Activated T-cell treated with anti-CD3 and anti-CD28 coated beads for 4 hours (primary cell): ENCODE measurements at regions not wholly inside any gene's neighbourhood (a gene's known extent, or its start where the extent isn't known, plus 50 kb on each side); places are given as distances from the start of the nearest gene placed in this dataset.
"Not testable (repeated sequence)": the region's sequence is repeated elsewhere in the genome, so short reads cannot be mapped to it uniquely, and the experiment has no call there.

ENCODE experiments used
- DNase-seq: peaks from one replicate; pipeline ENCODE4 v3.0.0-alpha.2; 2020

GRCh38 chr2:34892766-34893165 lies 1293.7 kb upstream of the FAM98A start:
- DNase-seq = no peak

DNA sequence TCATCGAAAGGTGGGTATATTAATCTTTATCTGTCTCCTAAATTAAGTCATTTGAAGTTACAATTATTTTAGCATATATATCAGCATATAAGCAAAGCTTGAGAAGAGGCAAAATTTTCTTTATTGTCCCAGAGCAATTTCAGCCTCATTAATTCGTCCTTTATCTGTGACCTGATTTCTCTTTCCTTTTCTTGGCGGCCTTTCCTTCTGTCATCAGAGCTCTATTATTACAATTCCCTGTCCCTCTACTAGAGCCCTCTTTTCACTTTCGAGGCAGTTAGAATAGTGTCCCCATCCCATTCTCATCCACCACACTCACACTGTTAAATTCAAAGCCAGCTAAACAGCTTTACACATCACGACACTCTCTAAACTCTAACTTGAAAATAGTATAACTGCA lies 1293.2 kb upstream of the FAM98A start:
- DNase-seq = no peak

GRCh38 chr2:34875091-34875745 lies 1276.1 kb upstream of the FAM98A start:
- DNase-seq = no peak

- no peak for DNase-seq
These were observed 1254.5 kb upstream of the FAM98A start for GRCh38 chr2:34853646-34854045.

- no peak for DNase-seq
These were observed 1252.7 kb upstream of the FAM98A start for GRCh38 chr2:34851804-34852203.

- DNase-seq = no peak
These were observed 1250.7 kb upstream of the FAM98A start for GRCh38 chr2:34849827-34850226.

DNA sequence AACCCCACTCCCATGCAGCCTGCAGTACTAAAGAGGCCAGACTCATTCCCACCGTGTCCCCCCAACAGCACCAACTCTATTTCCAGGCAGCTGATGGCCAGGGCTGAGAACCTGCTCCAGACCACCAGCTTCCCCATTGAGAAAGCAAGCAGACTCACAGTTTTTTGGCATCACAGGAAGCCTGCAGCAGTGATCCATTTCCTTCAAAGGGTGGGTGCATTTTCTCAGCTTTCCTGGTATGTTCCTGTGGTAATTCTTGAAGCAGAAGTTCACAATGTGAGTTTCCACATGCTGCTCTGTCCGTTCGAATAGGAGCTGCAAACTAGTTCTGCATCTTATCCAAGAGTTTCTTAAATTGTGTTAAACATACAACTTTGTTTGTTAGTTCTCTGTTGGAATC lies 1249.6 kb upstream of the FAM98A start:
- DNase-seq = no peak

GRCh38 chr2:34848132-34848531 lies 1249.0 kb upstream of the FAM98A start:
- no peak for DNase-seq

GRCh38 chr2:34844629-34845028 lies 1245.5 kb upstream of the FAM98A start:
- DNase-seq = no peak

DNA sequence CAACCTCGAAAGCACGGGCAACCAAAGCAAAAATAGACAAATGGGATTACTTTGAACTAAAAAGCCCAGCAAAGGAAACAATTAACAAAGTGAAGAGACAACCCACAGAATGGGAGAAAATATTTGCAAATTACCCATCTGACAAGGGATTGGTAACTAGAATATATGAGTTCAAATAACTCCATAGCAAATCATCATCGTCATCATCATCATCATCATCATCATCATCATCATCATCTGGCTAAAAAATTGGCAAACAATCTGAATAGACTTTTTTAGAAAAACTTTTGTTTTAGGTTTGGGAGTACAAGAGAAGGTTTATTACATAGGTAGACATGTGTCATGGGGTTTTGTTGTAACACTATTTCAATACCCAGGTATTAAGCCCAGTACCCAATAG lies 1239.3 kb upstream of the FAM98A start:
- DNase-seq = no peak

DNA sequence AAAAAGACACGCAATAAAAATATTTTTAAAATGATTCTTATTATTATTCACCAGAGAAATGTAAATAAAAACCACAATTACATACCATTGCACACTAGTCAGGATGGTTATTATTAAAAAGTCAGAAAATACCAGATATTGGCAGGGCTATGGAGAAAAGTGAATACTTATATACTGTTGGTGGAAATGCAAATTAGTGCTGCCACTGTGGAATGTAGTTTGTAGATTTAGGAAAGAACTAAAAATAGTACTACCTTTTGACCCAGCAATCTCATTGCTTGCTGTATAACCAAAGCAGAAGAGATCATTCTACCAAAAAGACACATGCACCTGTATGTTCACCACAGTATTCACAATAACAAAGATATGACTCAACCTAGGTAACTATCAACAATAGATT lies 1237.3 kb upstream of the FAM98A start:
- no peak for DNase-seq

- no peak for DNase-seq
These were observed 1232.0 kb upstream of the FAM98A start for GRCh38 chr2:34831096-34831495.

DNA sequence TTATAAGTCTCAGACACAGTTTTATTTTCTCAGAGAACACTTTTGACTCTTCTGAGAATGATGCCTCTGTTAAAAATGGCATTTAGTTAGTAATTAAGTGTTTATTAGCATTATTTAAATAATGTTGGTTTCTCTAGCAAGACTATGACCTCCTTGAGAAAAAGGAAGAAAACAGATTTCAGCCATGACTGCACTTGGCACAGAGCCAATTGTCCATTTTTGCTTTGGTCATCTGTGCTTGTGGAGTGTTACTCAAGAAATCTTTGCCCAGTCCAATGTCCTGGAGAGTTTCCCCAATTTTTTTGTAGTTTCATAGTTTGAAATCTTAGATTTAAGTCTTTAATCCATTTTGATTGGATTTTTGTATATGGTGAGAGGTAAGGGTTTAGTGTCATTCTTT lies 1229.4 kb upstream of the FAM98A start:
- no peak for DNase-seq

DNA sequence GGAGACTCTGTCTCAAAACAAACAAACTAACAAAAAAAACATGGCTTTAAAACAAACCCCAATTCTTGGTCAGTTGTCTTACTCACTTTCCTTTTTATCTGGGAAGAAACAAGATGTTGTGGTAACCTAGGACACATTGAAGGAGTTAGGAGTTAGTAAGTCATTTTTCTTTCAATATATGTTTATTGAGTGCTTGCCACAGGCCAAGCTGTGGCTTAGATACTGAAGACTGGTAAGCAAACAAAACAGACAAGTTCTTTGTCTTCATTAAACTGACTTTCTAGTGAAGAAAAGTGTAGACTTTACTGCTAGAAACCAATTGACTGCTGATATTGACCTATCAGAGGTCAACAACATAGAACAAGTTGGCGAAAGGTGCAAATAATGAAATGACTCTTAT lies 1228.3 kb upstream of the FAM98A start:
- no peak for DNase-seq

- DNase-seq = no peak
These were observed 1226.6 kb upstream of the FAM98A start for GRCh38 chr2:34825686-34826085.

GRCh38 chr2:34822616-34823015 lies 1223.5 kb upstream of the FAM98A start:
- DNase-seq = no peak

DNA sequence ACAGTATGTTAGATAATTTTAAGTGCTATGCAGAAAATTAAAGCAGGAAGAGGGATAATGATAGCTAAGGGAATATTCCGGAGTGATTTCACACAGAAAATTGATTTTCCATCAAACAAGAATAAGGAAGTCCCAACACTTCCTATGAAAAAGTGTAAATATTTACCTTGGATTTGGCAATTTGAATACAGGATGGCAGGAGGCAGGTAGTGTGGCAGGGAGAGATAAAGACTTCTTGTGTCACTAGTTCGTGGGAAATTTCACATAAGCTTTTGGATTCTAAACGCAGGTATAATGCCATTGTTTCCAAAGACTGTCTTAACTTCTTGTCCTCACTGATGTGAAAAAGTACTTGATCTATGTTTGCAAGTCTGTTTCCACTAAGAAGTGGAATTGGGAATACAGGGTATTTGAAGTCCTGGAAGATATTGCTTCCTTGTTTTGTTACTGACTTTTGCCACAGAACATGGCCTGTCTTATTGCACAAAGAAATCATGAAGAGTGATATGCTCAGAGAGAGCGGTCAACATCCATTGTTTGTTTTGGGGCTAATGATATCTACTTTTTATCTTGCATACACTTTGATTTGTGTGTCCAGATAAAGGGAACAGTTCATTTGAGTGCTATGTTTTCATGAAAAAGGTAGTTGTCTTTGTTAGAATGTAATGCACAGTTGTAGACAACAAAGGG lies 1216.1 kb upstream of the FAM98A start:
- no peak for DNase-seq

GRCh38 chr2:34810456-34810855 lies 1211.4 kb upstream of the FAM98A start:
- DNase-seq = no peak

DNA sequence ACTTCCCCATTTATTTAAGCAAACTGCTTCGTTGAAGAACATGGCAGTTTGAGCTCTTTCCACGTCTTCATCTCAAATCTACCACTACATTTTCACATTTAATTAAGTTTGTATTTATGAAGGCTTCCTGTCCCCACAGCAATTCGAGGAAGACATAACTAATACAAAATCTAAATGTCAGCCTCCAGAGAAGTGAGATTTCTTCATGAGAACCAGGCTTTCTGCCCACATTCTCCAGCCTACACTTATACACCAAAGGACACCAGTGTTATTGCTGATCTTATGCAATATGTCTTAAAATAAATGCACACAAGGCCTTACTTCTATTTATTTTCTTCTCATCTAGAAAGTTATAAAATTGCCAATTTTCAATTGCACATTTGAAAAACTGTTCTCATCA lies 1209.3 kb upstream of the FAM98A start:
- no peak for DNase-seq

DNA sequence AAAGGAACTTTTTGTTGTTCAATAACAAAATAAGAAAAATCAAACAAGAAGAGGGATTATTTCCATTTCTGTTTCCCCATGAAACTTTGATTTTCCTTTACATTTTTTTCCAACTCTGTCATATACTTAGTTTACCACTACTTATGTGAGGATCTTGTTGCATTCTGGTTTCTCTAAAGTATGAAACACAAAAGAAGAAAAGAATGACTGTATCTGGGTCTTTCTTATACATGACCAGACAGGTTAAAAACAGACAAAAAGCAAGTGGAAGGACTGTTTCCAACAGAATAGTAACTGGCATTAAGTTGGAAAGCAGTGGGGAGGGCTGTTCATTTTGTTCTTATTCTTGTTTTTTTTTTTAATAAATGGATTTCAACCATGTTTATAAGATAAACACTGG lies 1207.8 kb upstream of the FAM98A start:
- no peak for DNase-seq

- no peak for DNase-seq
These were observed 1207.3 kb upstream of the FAM98A start for GRCh38 chr2:34806396-34806795.

DNA sequence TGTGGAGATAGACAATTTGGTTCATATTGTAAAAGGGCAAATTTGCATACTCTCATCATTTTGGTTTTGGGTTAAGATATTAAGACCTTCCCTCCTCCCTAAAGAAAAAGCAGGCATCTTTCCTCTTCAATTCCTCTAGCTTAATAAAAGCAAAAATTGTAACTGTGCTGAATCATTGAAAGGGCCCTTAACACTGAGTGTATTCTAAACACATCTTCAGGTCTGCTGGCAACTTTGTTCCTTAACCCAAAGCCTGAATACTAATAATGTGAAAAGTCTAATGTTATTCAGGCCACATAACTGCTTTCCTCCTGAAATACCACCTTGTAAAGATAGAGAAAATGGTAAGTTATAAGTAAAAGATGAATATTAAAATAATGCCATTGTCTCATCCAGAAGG lies 1200.5 kb upstream of the FAM98A start:
- no peak for DNase-seq

GRCh38 chr2:34795586-34795985 lies 1196.5 kb upstream of the FAM98A start:
- not testable (repeated sequence) for DNase-seq

GRCh38 chr2:34789169-34789568 lies 1190.1 kb upstream of the FAM98A start:
- DNase-seq = no peak

DNA sequence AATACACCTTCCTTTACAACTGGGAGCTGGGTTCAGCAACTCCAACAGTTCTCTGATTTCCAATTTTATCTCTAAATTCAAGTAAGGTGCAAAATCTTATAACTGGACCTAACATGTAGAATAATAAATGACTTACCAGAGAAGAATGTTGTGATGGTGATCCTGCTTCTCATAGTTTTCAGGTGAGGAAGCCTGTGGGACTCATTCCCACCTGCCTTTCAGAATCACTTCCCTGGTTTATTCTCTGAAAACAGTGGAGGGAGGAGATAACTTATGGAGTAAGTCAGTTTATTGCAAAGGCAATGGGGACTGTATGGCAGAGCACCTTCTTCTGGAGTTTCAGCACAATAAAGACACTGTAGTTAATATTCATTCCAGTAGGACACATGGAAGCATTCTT lies 1188.2 kb upstream of the FAM98A start:
- DNase-seq = no peak
